Caco-2 (cell line): ENCODE measurements at regions not wholly inside any gene's neighbourhood (a gene's known extent, or its start where the extent isn't known, plus 50 kb on each side); places are given as distances from the start of the nearest gene placed in this dataset.

ENCODE experiments used
- BruUV-seq: library from RNA; stranded (reverse); fragments of 400-500 nt; replicated peaks from 2 replicates; lab custom pipeline; 2021; lab: Mats Ljungman, UMichigan
- CTCF ChIA-PET: fragments of 300-600 bp; sonication (Branson Sonifier 250); formaldehyde crosslinking; loops from one replicate; lab custom pipeline; 2022; ENCODE audit warnings: antibody characterized with exemption; lab: Charles Lee
- POLR2A ChIA-PET: fragments of 300-600 bp; sonication (Branson Sonifier 250); formaldehyde crosslinking; loops from one replicate; lab custom pipeline; 2022; ENCODE audit warnings: antibody characterized with exemption; lab: Charles Lee
- DNase-seq, 2 experiments: peaks; one replicate each; pipeline versions ENCODE4 v3.0.0 to v3.0.0-alpha.2; 2020 to 2022
- H3K27me3 ChIP-seq: replicated peaks from 2 replicates; pipeline ENCODE4 v1.6.0; 2011; ENCODE audit warnings: low read length; ENCODE audit not compliant: control insufficient read depth, insufficient read depth
- H3K36me3 ChIP-seq: 2 replicates; pipeline ENCODE4 v1.5.1; 2011; ENCODE audit warnings: low read length; ENCODE audit not compliant: control insufficient read depth, insufficient read depth
- H3K4me1 ChIP-seq: fragments of 250-450 bp; sonication (Bioruptor Pico); 2 replicates; pipeline ENCODE4 v1.5.1; 2020; ENCODE audit warnings: mild to moderate bottlenecking
- H3K4me3 ChIP-seq: 2 replicates; pipeline ENCODE4 v1.5.1; 2011; ENCODE audit warnings: low read depth, mild to moderate bottlenecking, control low read depth, low read length
- H3K9me3 ChIP-seq: fragments of 250-450 bp; sonication (Bioruptor Pico); 2 replicates; pipeline ENCODE4 v1.5.1; 2020; ENCODE audit warnings: mild to moderate bottlenecking, moderate library complexity
- H3K27ac Mint-ChIP-seq: one replicate; pipeline ENCODE4 v1.8.0; 2022; ENCODE audit warnings: mixed read lengths; ENCODE audit not compliant: unreplicated experiment
- H3K27me3 Mint-ChIP-seq: one replicate; pipeline ENCODE4 v1.8.0; 2022; ENCODE audit warnings: mixed read lengths; ENCODE audit not compliant: insufficient read depth, unreplicated experiment
- H3K36me3 Mint-ChIP-seq: one replicate; pipeline ENCODE4 v1.8.0; 2022; ENCODE audit warnings: mild to moderate bottlenecking, mixed read lengths; ENCODE audit not compliant: insufficient read depth, unreplicated experiment
- H3K4me1 Mint-ChIP-seq: one replicate; pipeline ENCODE4 v1.8.0; 2022; ENCODE audit warnings: low read depth, mixed read lengths; ENCODE audit not compliant: unreplicated experiment
- H3K4me3 Mint-ChIP-seq: one replicate; pipeline ENCODE4 v1.8.0; 2022; ENCODE audit warnings: mild to moderate bottlenecking, moderate library complexity, mixed read lengths; ENCODE audit not compliant: unreplicated experiment
- H3K9me3 Mint-ChIP-seq: one replicate; pipeline ENCODE4 v1.8.0; 2022; ENCODE audit warnings: mixed read lengths; ENCODE audit not compliant: unreplicated experiment
- CTCF ChIP-seq, 2 experiments: fragments of 200-600 bp in 1 of 2; IDR thresholded peaks; 1 replicate in 1 of 2; 2 replicates in 1 of 2; pipeline versions ENCODE4 v1.5.1 to v1.8.0; 2011 to 2022; ENCODE audit warnings: antibody characterized with exemption in 1 of 2, control low read depth in 1 of 2, inconsistent platforms in 1 of 2, low read depth in 1 of 2, low read length in 1 of 2, mild to moderate bottlenecking in 1 of 2, moderate library complexity in 1 of 2; ENCODE audit not compliant: insufficient read depth in 1 of 2, severe bottlenecking in 1 of 2, unreplicated experiment in 1 of 2
- intact Hi-C: fragments of 100-400 bp; cut with micrococcal nuclease; formaldehyde crosslinking; loops from one replicate; pipeline ENCODE4 v1.10.0; 2022; ENCODE audit not compliant: unreplicated experiment

GRCh38 chr3:15933439-15934139, 135.8 kb upstream of the ANKRD28 start:
- Histone ChIP-seq H3K4me1 (no peaks in the 10 kb centered on the region), H3K36me3 (no peaks in the 10 kb centered on the region), H3K4me3 (no peak overlapping the region), H3K9me3 (no peaks in the 10 kb centered on the region), H3K27me3 (no peaks in the 10 kb centered on the region)
- intact Hi-C loops, result no loop called here
- no peak for DNase-seq
- POLR2A ChIA-PET, result no interaction called here
- Mint-ChIP-seq H3K4me1 (no peaks in the 10 kb centered on the region), H3K36me3 (no peaks in the 10 kb centered on the region), H3K9me3 (no peaks in the 10 kb centered on the region), H3K27ac (no peak overlapping the region), H3K27me3 (no peaks in the 10 kb centered on the region), H3K4me3 (no peak overlapping the region)
- no peak for TF ChIP-seq CTCF (IDR thresholded peaks at IDR 0.05; ENCODE audit: insufficient read depth in 1 of 2, low read depth in 1 of 2, low read length in 1 of 2, severe bottlenecking in 1 of 2, unreplicated experiment in 1 of 2)
- CTCF ChIA-PET, result no interaction called here
- BruUV-seq, result no TSS peak

DNA sequence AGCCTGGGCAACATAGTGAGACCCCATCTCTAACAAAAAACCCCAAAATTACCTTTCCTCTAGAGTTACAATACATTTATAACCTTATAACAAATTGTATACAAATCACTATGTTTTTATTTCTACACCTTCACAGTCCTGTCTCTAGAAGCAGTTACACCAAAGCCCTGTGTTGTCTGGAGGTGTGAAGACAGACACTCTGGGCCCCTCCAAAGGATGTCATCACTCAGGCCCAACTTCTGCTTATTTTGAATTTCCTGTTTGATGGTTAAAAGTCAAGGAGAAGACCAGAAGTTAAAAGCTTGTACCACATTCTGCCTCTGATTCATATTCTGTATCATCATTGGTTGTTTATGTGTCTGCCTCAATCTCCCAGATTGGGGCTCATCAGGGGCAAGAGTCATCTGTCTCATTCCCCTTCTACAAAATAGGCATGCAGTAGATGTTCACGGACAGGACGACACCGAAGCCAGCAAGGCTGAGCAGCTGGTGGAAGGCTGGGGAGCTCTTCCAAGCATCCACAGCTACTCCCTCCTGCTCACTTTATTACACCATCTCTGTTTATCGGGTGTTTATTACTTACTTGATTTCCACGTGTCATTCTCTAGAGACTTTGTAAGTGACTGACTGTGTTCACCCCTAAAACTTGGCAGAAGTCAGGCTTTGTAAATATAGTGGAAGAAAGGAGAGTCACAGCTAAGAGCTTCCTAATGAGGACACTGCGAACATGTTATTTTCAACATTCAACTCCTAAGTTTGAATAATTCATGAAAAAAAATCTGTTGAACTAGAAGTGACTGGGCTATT, 136.8 kb upstream of the ANKRD28 start:
- POLR2A ChIA-PET, result no interaction called here
- H3K36me3 ChIP-seq, result no peaks in the 10 kb centered on the region
- Mint-ChIP-seq H3K36me3 (no peaks in the 10 kb centered on the region), H3K4me3 (no peak overlapping the region), H3K27me3 (no peaks in the 10 kb centered on the region), H3K27ac (no peak overlapping the region), H3K9me3 (no peaks in the 10 kb centered on the region), H3K4me1 (no peaks in the 10 kb centered on the region)
- H3K9me3 ChIP-seq, result no peaks in the 10 kb centered on the region
- no peak for DNase-seq
- CTCF ChIA-PET, result no interaction called here
- TF ChIP-seq CTCF (IDR thresholded peaks at IDR 0.05; ENCODE audit: insufficient read depth in 1 of 2, low read depth in 1 of 2, low read length in 1 of 2, severe bottlenecking in 1 of 2, unreplicated experiment in 1 of 2), result no peak
- intact Hi-C loops, result no loop called here
- H3K4me3 ChIP-seq, result no peak overlapping the region
- BruUV-seq, result no TSS peak
- H3K27me3 ChIP-seq, result no peaks in the 10 kb centered on the region
- H3K4me1 ChIP-seq, result no peaks in the 10 kb centered on the region

GRCh38 chr3:15936312-15936711, 138.5 kb upstream of the ANKRD28 start:
- no peaks in the 10 kb centered on the region for H3K9me3 Mint-ChIP-seq
- Histone ChIP-seq H3K4me3 (no peak overlapping the region), H3K36me3 (no peaks in the 10 kb centered on the region), H3K9me3 (no peaks in the 10 kb centered on the region), H3K27me3 (no peaks in the 10 kb centered on the region), H3K4me1 (no peaks in the 10 kb centered on the region)
- POLR2A ChIA-PET, result no interaction called here
- H3K4me3 Mint-ChIP-seq, result no peak overlapping the region
- intact Hi-C loops, result no loop called here
- no peaks in the 10 kb centered on the region for H3K27me3 Mint-ChIP-seq
- no peaks in the 10 kb centered on the region for H3K36me3 Mint-ChIP-seq
- BruUV-seq, result no TSS peak
- no peak for DNase-seq
- no peaks in the 10 kb centered on the region for H3K4me1 Mint-ChIP-seq
- H3K27ac Mint-ChIP-seq, result no peak overlapping the region
- TF ChIP-seq CTCF (IDR thresholded peaks at IDR 0.05; ENCODE audit: insufficient read depth in 1 of 2, low read depth in 1 of 2, low read length in 1 of 2, severe bottlenecking in 1 of 2, unreplicated experiment in 1 of 2), result no peak
- CTCF ChIA-PET, result no interaction called here
